Peyer's patch (tissue), 4 donors: ENCODE measurements at regions not wholly inside any gene's neighbourhood (a gene's known extent, or its start where the extent isn't known, plus 50 kb on each side); places are given as distances from the start of the nearest gene placed in this dataset.

ENCODE experiments used
- DNase-seq, 3 donors: peaks; one replicate each; pipeline ENCODE4 v3.0.0-alpha.2; 2017 to 2019
- H3K27ac ChIP-seq, 4 donors: fragments of 200-600 bp; sonication (generic); one replicate each; pipeline ENCODE4 v1.5.1; 2016 to 2019
- H3K27me3 ChIP-seq, 2 donors: fragments of 200-600 bp; sonication (generic); one replicate each; pipeline ENCODE4 v1.5.1; 2019
- H3K36me3 ChIP-seq, 3 donors: fragments of 200-600 bp; sonication (generic); one replicate each; pipeline ENCODE4 v1.5.1; 2016 to 2019
- H3K4me1 ChIP-seq, 4 donors: fragments of 200-600 bp; sonication (generic); one replicate each; pipeline ENCODE4 v1.5.1; 2016 to 2019
- H3K4me3 ChIP-seq, 4 donors: fragments of 200-600 bp; sonication (generic); 1 replicate in 3 of 4; 2 replicates in 1 of 4; pipeline ENCODE4 v1.5.1; 2016 to 2019; ENCODE audit warnings: mild to moderate bottlenecking in 1 of 4
- H3K9me3 ChIP-seq, 4 donors: fragments of 200-600 bp; sonication (generic); one replicate each; pipeline ENCODE4 v1.5.1; 2016 to 2019; ENCODE audit warnings: mild to moderate bottlenecking in 1 of 4
- CTCF ChIP-seq, 6 experiments: fragments of 450-650 bp in 4 of 6; fragments of 200-600 bp in 2 of 6; sonication (generic) in 1 of 6; IDR thresholded peaks; one replicate each; pipeline ENCODE4 v1.5.1; 2017 to 2019; ENCODE audit warnings: antibody characterized with exemption in 6 of 6, mild to moderate bottlenecking in 3 of 6, moderate library complexity in 1 of 6
- POLR2A ChIP-seq, 2 donors: fragments of 450-650 bp; IDR thresholded peaks; one replicate each; pipeline ENCODE4 v1.5.1; 2017; ENCODE audit warnings: antibody characterized with exemption in 2 of 2, mild to moderate bottlenecking in 2 of 2, moderate library complexity in 2 of 2

GRCh38 chr1:116224111-116224510 lies 112.9 kb downstream of the MAB21L3 start:
- Histone ChIP-seq H3K36me3 (no peaks in the 10 kb centered on the region), H3K9me3 (no peaks in the 10 kb centered on the region), H3K27me3 (no peaks in the 10 kb centered on the region), H3K27ac (no peak overlapping the region), H3K4me1 (no peaks in the 10 kb centered on the region), H3K4me3 (no peak overlapping the region)
- DNase-seq: no peak
- TF ChIP-seq CTCF (IDR thresholded peaks at IDR 0.05) (no peak), POLR2A (IDR thresholded peaks at IDR 0.05) (no peak)

GRCh38 chr1:116224561-116224960 lies 113.4 kb downstream of the MAB21L3 start:
- H3K27ac ChIP-seq: no peak overlapping the region
- DNase-seq: no peak
- no peaks in the 10 kb centered on the region for H3K9me3 ChIP-seq
- no peaks in the 10 kb centered on the region for H3K27me3 ChIP-seq
- TF ChIP-seq CTCF (IDR thresholded peaks at IDR 0.05) (no peak), POLR2A (IDR thresholded peaks at IDR 0.05) (no peak)
- H3K4me1 ChIP-seq: no peaks in the 10 kb centered on the region
- no peak overlapping the region for H3K4me3 ChIP-seq
- H3K36me3 ChIP-seq: no peaks in the 10 kb centered on the region

GRCh38 chr1:116226017-116226416 lies 114.8 kb downstream of the MAB21L3 start:
- no peak for DNase-seq
- no peaks in the 10 kb centered on the region for H3K9me3 ChIP-seq
- no peak for TF ChIP-seq POLR2A (IDR thresholded peaks at IDR 0.05)

GRCh38 chr1:116228511-116228910 lies 117.3 kb downstream of the MAB21L3 start:
- Histone ChIP-seq H3K27ac (no peak overlapping the region), H3K4me3 (no peak overlapping the region), H3K9me3 (no peaks in the 10 kb centered on the region), H3K4me1 (no peaks in the 10 kb centered on the region), H3K27me3 (no peaks in the 10 kb centered on the region), H3K36me3 (no peaks in the 10 kb centered on the region)
- DNase-seq: no peak
- TF ChIP-seq CTCF (IDR thresholded peaks at IDR 0.05) (no peak), POLR2A (IDR thresholded peaks at IDR 0.05) (no peak)

More at GRCh38 chr1:116226017-116226416, 114.8 kb downstream of the MAB21L3 start:
- Histone ChIP-seq H3K36me3 (no peaks in the 10 kb centered on the region), H3K4me1 (no peaks in the 10 kb centered on the region), H3K27ac (no peak overlapping the region), H3K4me3 (no peak overlapping the region), H3K27me3 (no peaks in the 10 kb centered on the region)

- H3K27me3 ChIP-seq: no peaks in the 10 kb centered on the region
- TF ChIP-seq POLR2A (IDR thresholded peaks at IDR 0.05) (no peak), CTCF (IDR thresholded peaks at IDR 0.05) (no peak)
- no peaks in the 10 kb centered on the region for H3K9me3 ChIP-seq
- no peak for DNase-seq
- no peaks in the 10 kb centered on the region for H3K36me3 ChIP-seq
- no peaks in the 10 kb centered on the region for H3K4me1 ChIP-seq
- H3K4me3 ChIP-seq: no peak overlapping the region
- no peak overlapping the region for H3K27ac ChIP-seq
Observed at GRCh38 chr1:116230712-116231111, 119.5 kb downstream of the MAB21L3 start.

GRCh38 chr1:116231752-116232151 lies 120.6 kb downstream of the MAB21L3 start:
- Histone ChIP-seq H3K9me3 (no peaks in the 10 kb centered on the region), H3K4me3 (no peak overlapping the region), H3K27ac (no peak overlapping the region), H3K4me1 (no peaks in the 10 kb centered on the region), H3K36me3 (no peaks in the 10 kb centered on the region), H3K27me3 (no peaks in the 10 kb centered on the region)
- DNase-seq: no peak
- TF ChIP-seq POLR2A (IDR thresholded peaks at IDR 0.05): no peak
- TF ChIP-seq CTCF (IDR thresholded peaks at IDR 0.05): no peak
